SK-N-SH (cell line): ENCODE measurements at regions not wholly inside any gene's neighbourhood (a gene's known extent, or its start where the extent isn't known, plus 50 kb on each side); places are given as distances from the start of the nearest gene placed in this dataset.

Experiments used
- CTCF ChIA-PET: fragments of 300-600, 350-600 bp; formaldehyde crosslinking; extraction: SDS; loops from one replicate; lab custom pipeline; 2021; lab: Yijun Ruan, JAX
- POLR2A ChIA-PET: fragments of 350-600 bp; sonication (Branson Sonifier 250); formaldehyde crosslinking; extraction: SDS; loops from one replicate; lab custom pipeline; 2020; ENCODE audit warnings: antibody characterized with exemption, inconsistent platforms; lab: Yijun Ruan, JAX
- DNase-seq: peaks from one replicate; pipeline ENCODE4 v3.0.0; 2012
- H2AFZ ChIP-seq: fragments of 200-600 bp; sonication (generic); 2 replicates; pipeline ENCODE4 v1.8.1; 2016; ENCODE audit warnings: antibody characterized with exemption, mild to moderate bottlenecking, low read depth
- H3F3A ChIP-seq: fragments of 200-600 bp; sonication (generic); replicated peaks from 2 replicates; pipeline ENCODE3; 2016; ENCODE audit warnings: antibody characterized with exemption, mild to moderate bottlenecking; ENCODE audit not compliant: insufficient read depth
- H3K27ac ChIP-seq, 2 experiments: fragments of 200-500 bp in 1 of 2; fragments of 200-600 bp in 1 of 2; sonication (Bioruptor generic) in 1 of 2; sonication (generic), shearing (Covaris generic) in 1 of 2; 2 replicates each; pipeline versions ENCODE4 v1.5.1 to v1.6.1; 2014 to 2016; ENCODE audit warnings: low read depth in 2 of 2, inconsistent platforms in 1 of 2, low read length in 1 of 2, mild to moderate bottlenecking in 1 of 2, mixed read lengths in 1 of 2
- H3K27me3 ChIP-seq: fragments of 200-600 bp; sonication (generic), shearing (Covaris generic); 2 replicates; pipeline ENCODE4 v1.6.1; 2016; ENCODE audit warnings: mixed run types; ENCODE audit not compliant: insufficient read depth
- H3K36me3 ChIP-seq, 2 experiments: fragments of 200-500 bp in 1 of 2; fragments of 200-600 bp in 1 of 2; sonication (Bioruptor generic) in 1 of 2; sonication (generic) in 1 of 2; replicated peaks in 1 of 2; 2 replicates each; pipeline versions ENCODE3 to v1.5.1; 2014 to 2016; ENCODE audit warnings: low read length in 1 of 2, mild to moderate bottlenecking in 1 of 2; ENCODE audit not compliant: insufficient read depth in 2 of 2, control insufficient read depth in 1 of 2
- H3K4me1 ChIP-seq, 2 experiments: fragments of 200-500 bp in 1 of 2; fragments of 200-600 bp in 1 of 2; sonication (Bioruptor generic) in 1 of 2; sonication (generic), shearing (Covaris generic) in 1 of 2; 2 replicates each; pipeline versions ENCODE4 v1.5.1 to v1.6.1; 2014 to 2016; ENCODE audit warnings: low read depth in 1 of 2, low read length in 1 of 2, mixed run types in 1 of 2; ENCODE audit not compliant: insufficient read depth in 2 of 2, control insufficient read depth in 1 of 2
- H3K4me2 ChIP-seq: fragments of 200-600 bp; sonication (generic), shearing (Covaris generic); 2 replicates; pipeline ENCODE4 v1.6.1; 2017; ENCODE audit warnings: mixed run types
- H3K4me3 ChIP-seq, 2 experiments: fragments of 200-500 bp in 1 of 2; fragments of 200-600 bp in 1 of 2; sonication (Bioruptor generic) in 1 of 2; sonication (generic), shearing (Covaris generic) in 1 of 2; 2 replicates each; pipeline versions ENCODE4 v1.5.1 to v1.8.1; 2014 to 2016; ENCODE audit warnings: low read depth in 2 of 2, inconsistent platforms in 1 of 2, low read length in 1 of 2, mild to moderate bottlenecking in 1 of 2, mixed read lengths in 1 of 2, moderate library complexity in 1 of 2
- H3K79me2 ChIP-seq: fragments of 200-600 bp; sonication (generic); 2 replicates; pipeline ENCODE4 v1.8.1; 2017; ENCODE audit warnings: mild to moderate bottlenecking; ENCODE audit not compliant: insufficient read depth
- H3K9ac ChIP-seq: fragments of 200-600 bp; sonication (generic); 2 replicates; pipeline ENCODE4 v1.6.1; 2017; ENCODE audit warnings: mixed run types
- H3K9me2 ChIP-seq: fragments of 200-600 bp; sonication (generic); 2 replicates; pipeline ENCODE4 v1.6.1; 2017; ENCODE audit warnings: mixed run types
- H3K9me3 ChIP-seq: fragments of 200-600 bp; sonication (generic); 2 replicates; pipeline ENCODE4 v1.6.1; 2017; ENCODE audit warnings: mixed run types, mild to moderate bottlenecking, moderate library complexity
- H4K20me1 ChIP-seq: fragments of 200-600 bp; sonication (generic); 2 replicates; pipeline ENCODE4 v1.6.1; 2017; ENCODE audit warnings: mild to moderate bottlenecking, mixed run types; ENCODE audit not compliant: insufficient read depth
- CHD2 ChIP-seq: fragments of 150-350 bp; IDR thresholded peaks from 2 replicates; pipeline ENCODE4 v1.6.1; 2018; ENCODE audit warnings: low read length; ENCODE audit not compliant: partially characterized antibody
- EP300 ChIP-seq, 2 experiments: IDR thresholded peaks; 2 replicates each; pipeline versions ENCODE4 v1.4.0 to v1.6.1; 2012; ENCODE audit warnings: borderline replicate concordance in 1 of 2, low read depth in 1 of 2, low read length in 1 of 2
- EZH2phosphoT487 ChIP-seq: fragments of 200-600 bp; sonication (generic); IDR thresholded peaks from 2 replicates; pipeline ENCODE4 v1.6.1; 2017; ENCODE audit warnings: low read depth, mixed run types, mild to moderate bottlenecking, antibody characterized with exemption, moderate library complexity, borderline replicate concordance
- FOSL2 ChIP-seq: IDR thresholded peaks from 2 replicates; pipeline ENCODE4 v1.4.0; 2012; ENCODE audit warnings: low read depth, mild to moderate bottlenecking, moderate library complexity, borderline replicate concordance
- FOXJ3 ChIP-seq: sonication (generic); formaldehyde crosslinking; IDR thresholded peaks from 2 replicates; pipeline ENCODE4 v1.5.1; 2020; ENCODE audit warnings: mild to moderate bottlenecking, missing genetic modification reagents
- FOXM1 ChIP-seq: IDR thresholded peaks from 2 replicates; pipeline ENCODE4 v1.4.0; 2012; ENCODE audit warnings: low read depth, mild to moderate bottlenecking
- GABPA ChIP-seq: IDR thresholded peaks from 2 replicates; pipeline ENCODE4 v1.4.0; 2012; ENCODE audit warnings: low read depth, mild to moderate bottlenecking
- GATA2 ChIP-seq: sonication (generic); formaldehyde crosslinking; IDR thresholded peaks from 2 replicates; pipeline ENCODE4 v1.5.0; 2020; ENCODE audit warnings: mild to moderate bottlenecking, missing genetic modification reagents
- NFIC ChIP-seq: IDR thresholded peaks from 2 replicates; pipeline ENCODE4 v1.4.0; 2012; ENCODE audit warnings: borderline replicate concordance
- NRF1 ChIP-seq: IDR thresholded peaks from 2 replicates; pipeline ENCODE4 v1.6.1; 2012; ENCODE audit warnings: low read depth, mild to moderate bottlenecking, low read length
- POLR2AphosphoS5 ChIP-seq: IDR thresholded peaks from 2 replicates; pipeline ENCODE4 v1.6.1; 2012; ENCODE audit warnings: low read depth, low read length
- RFX5 ChIP-seq: IDR thresholded peaks from 2 replicates; pipeline ENCODE4 v1.6.1; 2012; ENCODE audit warnings: mild to moderate bottlenecking, improper control_type of control experiment, low read length
- SIN3A ChIP-seq: IDR thresholded peaks from 2 replicates; pipeline ENCODE4 v1.6.1; 2012; ENCODE audit warnings: low read depth, mild to moderate bottlenecking, low read length, moderate library complexity, borderline replicate concordance
- TCF12 ChIP-seq: IDR thresholded peaks from 2 replicates; pipeline ENCODE4 v1.4.0; 2012
- TEAD4 ChIP-seq: IDR thresholded peaks from 2 replicates; pipeline ENCODE4 v1.4.0; 2012; ENCODE audit warnings: mild to moderate bottlenecking, borderline replicate concordance; ENCODE audit not compliant: insufficient read depth
- TF ChIP-seq, protein P1 (sequence below): IDR thresholded peaks from 2 replicates; pipeline ENCODE4; 2012
- TF ChIP-seq, protein P2 (sequence below): IDR thresholded peaks from 2 replicates; pipeline ENCODE4 v1.4.0; 2012; ENCODE audit warnings: low read depth, borderline replicate concordance
- TF ChIP-seq, protein P3 (sequence below): fragments of 150-350 bp; IDR thresholded peaks from 2 replicates; pipeline ENCODE4 v1.6.1; 2017; ENCODE audit warnings: antibody characterized with exemption, low read length, low read depth, borderline replicate concordance
- TF ChIP-seq, protein P4 (sequence below): IDR thresholded peaks from 2 replicates; pipeline ENCODE4 v1.4.0; 2012; ENCODE audit warnings: low read depth, borderline replicate concordance
- TF ChIP-seq, protein P5 (sequence below): fragments of 200-600 bp; sonication (generic); IDR thresholded peaks from 2 replicates; pipeline ENCODE4 v1.6.1; 2017; ENCODE audit warnings: antibody characterized with exemption, mild to moderate bottlenecking, moderate library complexity

DNA sequence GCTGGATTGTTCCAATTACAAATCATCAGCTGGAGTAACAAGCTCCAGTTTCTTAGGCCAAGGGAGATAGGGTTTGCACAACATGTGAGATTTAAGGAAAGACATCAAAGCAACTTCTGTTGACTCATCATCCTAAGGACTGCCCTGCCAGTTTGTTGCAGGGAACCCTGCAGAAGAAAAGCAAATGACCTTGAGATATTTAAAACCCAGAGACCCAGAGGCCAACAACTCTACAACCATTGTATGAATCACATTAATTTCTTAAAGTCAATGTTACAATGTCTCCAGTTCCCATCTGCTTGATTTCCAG, 491.8 kb upstream of the ACVR2A start:
- ChIA-PET POLR2A (no interaction called here), CTCF (interaction anchor here (1.1 kb wide), 1 partner anchor 9 kb away, joined by 4 read pairs; no protein-coding TSS in a partner anchor)
- Histone ChIP-seq H3K4me2 (no peak overlapping the region), H3K9me2 (no peaks in the 10 kb centered on the region), H3K36me3 (no peaks in the 10 kb centered on the region), H3F3A (no peaks in the 10 kb centered on the region), H3K9me3 (no peaks in the 10 kb centered on the region), H2AFZ (no peak overlapping the region), H3K9ac (no peak overlapping the region), H3K27ac (no peak overlapping the region), H3K4me1 (no peaks in the 10 kb centered on the region), H3K4me3 (no peak overlapping the region), H4K20me1 (no peaks in the 10 kb centered on the region), H3K79me2 (no peaks in the 10 kb centered on the region), H3K27me3 (no peaks in the 10 kb centered on the region; the same call in 1 of the 2 replicates)
- no peak for DNase-seq
- TF ChIP-seq FOXJ3 (CRISPR knock-in tag) (no peak), SIN3A (no peak), NFIC (no peak), FOXM1 (no peak), GABPA (no peak), CHD2 (no peak), EZH2phosphoT487 (no peak), GATA2 (CRISPR knock-in tag) (no peak), NRF1 (no peak), RFX5 (no peak), TEAD4 (no peak), TCF12 (no peak), POLR2AphosphoS5 (no peak), EP300 (IDR thresholded peaks at IDR 0.05; ENCODE audit: borderline replicate concordance in 1 of 2, low read depth in 1 of 2, low read length in 1 of 2) (no peak), FOSL2 (no peak)
- TF ChIP-seq, protein P1, sequence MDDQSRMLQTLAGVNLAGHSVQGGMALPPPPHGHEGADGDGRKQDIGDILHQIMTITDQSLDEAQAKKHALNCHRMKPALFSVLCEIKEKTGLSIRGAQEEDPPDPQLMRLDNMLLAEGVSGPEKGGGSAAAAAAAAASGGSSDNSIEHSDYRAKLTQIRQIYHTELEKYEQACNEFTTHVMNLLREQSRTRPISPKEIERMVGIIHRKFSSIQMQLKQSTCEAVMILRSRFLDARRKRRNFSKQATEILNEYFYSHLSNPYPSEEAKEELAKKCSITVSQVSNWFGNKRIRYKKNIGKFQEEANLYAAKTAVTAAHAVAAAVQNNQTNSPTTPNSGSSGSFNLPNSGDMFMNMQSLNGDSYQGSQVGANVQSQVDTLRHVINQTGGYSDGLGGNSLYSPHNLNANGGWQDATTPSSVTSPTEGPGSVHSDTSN = no peak
- TF ChIP-seq, protein P2, sequence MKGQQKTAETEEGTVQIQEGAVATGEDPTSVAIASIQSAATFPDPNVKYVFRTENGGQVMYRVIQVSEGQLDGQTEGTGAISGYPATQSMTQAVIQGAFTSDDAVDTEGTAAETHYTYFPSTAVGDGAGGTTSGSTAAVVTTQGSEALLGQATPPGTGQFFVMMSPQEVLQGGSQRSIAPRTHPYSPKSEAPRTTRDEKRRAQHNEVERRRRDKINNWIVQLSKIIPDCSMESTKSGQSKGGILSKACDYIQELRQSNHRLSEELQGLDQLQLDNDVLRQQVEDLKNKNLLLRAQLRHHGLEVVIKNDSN = no peak
- TF ChIP-seq, protein P3, sequence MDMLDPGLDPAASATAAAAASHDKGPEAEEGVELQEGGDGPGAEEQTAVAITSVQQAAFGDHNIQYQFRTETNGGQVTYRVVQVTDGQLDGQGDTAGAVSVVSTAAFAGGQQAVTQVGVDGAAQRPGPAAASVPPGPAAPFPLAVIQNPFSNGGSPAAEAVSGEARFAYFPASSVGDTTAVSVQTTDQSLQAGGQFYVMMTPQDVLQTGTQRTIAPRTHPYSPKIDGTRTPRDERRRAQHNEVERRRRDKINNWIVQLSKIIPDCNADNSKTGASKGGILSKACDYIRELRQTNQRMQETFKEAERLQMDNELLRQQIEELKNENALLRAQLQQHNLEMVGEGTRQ = no peak
- TF ChIP-seq, protein P4, sequence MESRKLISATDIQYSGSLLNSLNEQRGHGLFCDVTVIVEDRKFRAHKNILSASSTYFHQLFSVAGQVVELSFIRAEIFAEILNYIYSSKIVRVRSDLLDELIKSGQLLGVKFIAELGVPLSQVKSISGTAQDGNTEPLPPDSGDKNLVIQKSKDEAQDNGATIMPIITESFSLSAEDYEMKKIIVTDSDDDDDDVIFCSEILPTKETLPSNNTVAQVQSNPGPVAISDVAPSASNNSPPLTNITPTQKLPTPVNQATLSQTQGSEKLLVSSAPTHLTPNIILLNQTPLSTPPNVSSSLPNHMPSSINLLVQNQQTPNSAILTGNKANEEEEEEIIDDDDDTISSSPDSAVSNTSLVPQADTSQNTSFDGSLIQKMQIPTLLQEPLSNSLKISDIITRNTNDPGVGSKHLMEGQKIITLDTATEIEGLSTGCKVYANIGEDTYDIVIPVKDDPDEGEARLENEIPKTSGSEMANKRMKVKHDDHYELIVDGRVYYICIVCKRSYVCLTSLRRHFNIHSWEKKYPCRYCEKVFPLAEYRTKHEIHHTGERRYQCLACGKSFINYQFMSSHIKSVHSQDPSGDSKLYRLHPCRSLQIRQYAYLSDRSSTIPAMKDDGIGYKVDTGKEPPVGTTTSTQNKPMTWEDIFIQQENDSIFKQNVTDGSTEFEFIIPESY = no peak
- TF ChIP-seq, protein P5, sequence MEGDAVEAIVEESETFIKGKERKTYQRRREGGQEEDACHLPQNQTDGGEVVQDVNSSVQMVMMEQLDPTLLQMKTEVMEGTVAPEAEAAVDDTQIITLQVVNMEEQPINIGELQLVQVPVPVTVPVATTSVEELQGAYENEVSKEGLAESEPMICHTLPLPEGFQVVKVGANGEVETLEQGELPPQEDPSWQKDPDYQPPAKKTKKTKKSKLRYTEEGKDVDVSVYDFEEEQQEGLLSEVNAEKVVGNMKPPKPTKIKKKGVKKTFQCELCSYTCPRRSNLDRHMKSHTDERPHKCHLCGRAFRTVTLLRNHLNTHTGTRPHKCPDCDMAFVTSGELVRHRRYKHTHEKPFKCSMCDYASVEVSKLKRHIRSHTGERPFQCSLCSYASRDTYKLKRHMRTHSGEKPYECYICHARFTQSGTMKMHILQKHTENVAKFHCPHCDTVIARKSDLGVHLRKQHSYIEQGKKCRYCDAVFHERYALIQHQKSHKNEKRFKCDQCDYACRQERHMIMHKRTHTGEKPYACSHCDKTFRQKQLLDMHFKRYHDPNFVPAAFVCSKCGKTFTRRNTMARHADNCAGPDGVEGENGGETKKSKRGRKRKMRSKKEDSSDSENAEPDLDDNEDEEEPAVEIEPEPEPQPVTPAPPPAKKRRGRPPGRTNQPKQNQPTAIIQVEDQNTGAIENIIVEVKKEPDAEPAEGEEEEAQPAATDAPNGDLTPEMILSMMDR = no peak
